Stimulated activated CD4-positive, alpha-beta T cell treated with anti-CD3 and anti-CD28 coated beads, Interleukin-1b, Interleukin-23, amount 100 ng/mL, for 4 hours (primary cell): ENCODE measurements at regions not wholly inside any gene's neighbourhood (a gene's known extent, or its start where the extent isn't known, plus 50 kb on each side); places are given as distances from the start of the nearest gene placed in this dataset.
"Not testable (repeated sequence)": the region's sequence is repeated elsewhere in the genome, so short reads cannot be mapped to it uniquely, and the experiment has no call there.

Source experiments
- DNase-seq, 2 donors: peaks; one replicate each; pipeline ENCODE4 v3.0.0-alpha.2; 2020; ENCODE audit warnings: low read depth in 2 of 2

DNA sequence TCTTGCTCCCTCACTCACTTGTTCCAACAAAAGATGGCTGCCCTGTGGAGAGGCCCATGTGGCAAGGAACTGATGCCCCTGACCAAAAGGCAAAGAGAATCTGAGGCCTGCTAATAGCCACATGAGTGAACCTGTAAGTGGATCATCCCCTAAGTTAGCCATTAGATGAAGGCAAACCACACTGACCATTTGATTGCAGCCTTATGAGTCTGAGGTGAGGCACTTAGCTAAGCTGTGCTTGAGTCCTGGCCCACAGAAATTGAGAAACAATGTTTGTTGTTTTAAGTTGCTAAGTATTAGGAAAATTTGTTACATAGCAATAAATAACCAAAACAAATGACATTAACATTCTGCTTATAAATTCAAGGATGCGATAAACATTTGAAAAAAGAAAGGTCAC, 100.1 kb upstream of the BET1 start:
- no peak for DNase-seq

DNA sequence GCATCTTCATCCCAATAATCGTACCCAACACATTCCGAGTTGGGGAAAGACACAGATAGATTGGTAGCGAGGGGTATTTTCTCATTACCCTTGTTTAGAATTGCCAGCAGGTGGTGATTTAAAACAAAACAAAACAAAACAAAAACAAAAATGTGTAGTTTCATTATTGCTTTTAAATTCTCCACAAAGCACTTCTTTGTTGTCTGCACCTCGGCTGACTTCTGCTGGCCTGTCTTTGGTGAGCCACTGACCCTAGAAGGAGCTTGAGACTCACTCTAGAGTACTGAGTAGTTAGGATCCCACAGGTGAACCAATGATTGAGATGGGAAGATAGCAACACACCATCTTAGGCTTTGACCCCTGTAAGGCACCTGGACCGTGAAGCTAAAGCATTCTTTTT, 105.4 kb upstream of the BET1 start:
- no peak for DNase-seq

DNA sequence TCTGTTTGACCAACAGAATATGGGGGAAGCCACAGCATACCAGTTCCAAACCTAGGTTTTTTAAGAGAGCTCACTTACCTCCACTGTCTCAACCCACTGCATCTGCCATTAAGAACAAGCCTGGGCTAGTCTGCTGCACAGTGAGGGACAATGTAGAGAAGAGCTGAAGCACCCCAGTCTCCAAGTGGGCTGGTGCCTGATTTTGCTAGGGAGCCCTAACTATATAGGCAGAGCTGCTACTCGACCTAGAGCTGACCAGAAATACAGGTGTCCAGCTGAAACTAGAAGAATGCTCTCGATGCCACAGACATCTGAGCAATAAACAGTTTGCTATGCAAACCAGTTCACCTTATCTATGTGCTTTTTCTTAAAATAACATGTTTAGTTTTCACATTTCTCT, 106.9 kb upstream of the BET1 start:
- no peak for DNase-seq

DNA sequence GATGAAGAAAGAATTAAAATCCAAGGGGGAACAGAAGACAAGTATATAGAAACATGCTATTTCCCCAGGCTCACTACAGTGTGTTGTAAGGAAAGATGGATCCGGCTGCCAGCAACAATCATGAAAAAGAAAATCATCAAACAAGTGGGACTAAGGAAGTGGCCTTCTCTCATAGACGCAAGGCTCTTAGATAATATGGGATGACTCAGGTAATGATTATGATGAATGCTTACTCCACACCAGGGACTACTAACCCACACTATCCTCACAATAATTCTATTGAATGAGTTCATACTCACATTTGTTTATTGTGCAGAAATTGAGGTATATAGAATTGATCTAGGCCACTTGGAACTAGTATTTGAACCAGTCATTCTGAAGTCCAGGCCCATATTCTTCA, 111.2 kb upstream of the BET1 start:
- DNase-seq: no peak

GRCh38 chr7:94123136-94123535, 119.0 kb upstream of the BET1 start:
- no peak for DNase-seq

DNA sequence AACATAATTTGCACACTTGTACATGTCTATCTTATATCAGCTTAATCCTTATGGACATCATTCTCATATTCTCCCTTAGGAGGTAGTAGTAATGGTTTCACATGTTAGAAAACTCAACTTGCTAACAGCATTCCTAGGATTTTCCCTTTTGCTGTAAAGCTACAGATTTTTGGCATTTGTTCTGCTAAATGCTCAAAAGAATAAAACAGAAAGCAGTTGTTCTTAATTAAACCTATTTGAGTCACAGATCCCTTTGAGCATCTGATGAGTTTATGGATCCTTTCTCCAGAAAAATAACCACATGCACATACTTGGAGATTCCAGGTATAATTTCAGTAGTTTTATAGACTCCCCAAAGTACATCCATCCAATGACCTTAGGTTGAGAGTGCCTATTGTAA, 122.9 kb upstream of the BET1 start:
- no peak for DNase-seq

DNA sequence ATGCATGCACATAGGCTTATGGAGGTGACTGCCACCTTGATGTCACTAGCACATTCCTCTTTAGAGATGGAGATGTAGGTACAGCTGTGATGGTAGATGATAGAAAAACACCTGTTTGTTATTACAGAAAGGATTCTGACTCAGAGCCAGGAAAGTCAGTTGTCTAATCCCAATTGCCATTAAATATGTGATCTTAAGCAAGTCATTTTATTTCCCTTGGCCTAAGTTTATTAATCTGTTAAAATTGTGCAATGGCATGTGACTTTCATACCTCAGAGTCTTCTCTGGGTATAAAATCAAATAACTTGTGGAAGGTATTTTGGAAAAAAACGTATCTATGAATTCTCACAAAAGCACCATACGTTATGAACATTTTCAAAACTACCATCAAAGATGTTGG, 123.9 kb upstream of the BET1 start:
- no peak for DNase-seq

- DNase-seq: no peak
Measured at GRCh38 chr7:94129443-94130140, 125.4 kb upstream of the BET1 start.

GRCh38 chr7:94130716-94131115, 126.6 kb upstream of the BET1 start:
- no peak for DNase-seq

- no peak for DNase-seq
Measured at GRCh38 chr7:94133460-94133859, 129.3 kb upstream of the BET1 start.

DNA sequence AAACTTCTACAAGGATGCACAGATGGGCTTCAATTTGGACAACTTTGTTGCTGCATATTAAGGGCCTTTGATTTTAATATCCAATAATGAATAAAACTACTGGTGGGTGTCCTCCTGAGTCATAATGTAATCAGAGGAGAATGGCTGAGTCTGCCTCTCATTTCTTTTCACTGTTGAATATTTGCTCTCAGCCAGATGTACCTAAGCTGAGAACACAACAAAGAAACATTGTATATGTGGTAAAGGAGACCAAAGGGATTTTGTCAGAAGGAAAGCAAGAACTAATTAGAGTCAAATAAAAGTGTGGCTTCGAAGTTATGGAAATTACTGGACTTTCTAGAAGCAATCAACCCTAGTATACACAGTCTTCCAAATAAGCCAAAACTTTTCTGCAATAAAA, 131.0 kb upstream of the BET1 start:
- no peak for DNase-seq

DNA sequence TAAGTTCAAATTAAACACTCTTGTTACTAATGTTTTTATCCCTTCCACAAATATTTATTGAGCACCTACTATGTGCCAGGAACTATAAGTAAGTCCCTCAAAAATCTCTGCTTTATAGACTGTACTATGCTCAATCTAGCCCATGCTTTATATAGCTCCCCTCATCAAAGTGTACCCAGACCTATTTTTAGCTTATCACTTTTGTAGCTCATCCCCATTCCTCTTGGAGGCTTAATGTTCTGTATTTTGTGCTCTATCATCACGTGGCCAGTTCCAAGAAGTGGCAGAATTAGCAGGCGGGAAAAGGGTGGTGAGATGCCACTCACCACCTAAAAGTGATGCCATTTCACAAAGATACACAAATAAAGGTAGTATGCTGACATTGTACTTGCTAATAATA, 138.1 kb upstream of the BET1 start:
- no peak for DNase-seq

DNA sequence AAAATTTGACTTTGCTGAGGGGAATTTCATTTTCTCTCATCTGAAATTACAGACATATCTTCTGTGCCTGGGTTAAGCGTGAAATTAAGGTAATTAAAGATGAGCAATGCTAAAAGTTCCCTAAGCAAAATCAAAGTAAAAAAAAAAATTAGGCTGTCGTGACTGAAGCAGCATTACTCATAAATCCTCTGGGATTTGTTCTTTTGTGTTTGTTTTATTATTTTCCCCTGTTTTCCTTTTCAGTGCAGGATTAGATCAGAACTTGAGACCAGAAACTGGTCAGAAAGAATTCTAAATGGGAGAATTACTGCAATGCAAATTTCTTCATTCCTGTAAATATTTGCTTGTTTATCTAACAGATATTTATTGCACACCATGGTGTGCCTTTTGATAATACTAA, 141.4 kb upstream of the BET1 start:
- DNase-seq: no peak

DNA sequence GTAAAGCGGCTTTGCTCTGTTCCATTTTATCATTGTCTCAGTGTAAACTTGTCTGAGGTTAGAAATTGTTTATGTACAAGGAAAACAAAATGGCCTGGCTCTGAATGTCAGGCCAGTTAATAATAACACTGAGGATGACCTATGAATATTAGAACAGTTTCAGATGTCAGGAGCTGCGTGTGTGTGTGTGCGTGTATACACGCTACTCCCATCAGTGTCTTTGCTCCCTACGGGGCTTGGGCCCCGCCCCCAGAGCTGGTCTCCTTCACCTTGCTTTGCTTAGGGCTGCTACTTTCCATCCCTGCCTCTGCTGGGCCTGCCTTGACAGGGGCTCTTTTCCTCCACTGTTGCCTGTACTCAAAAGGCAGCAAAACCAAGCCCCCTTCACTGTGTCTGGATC, 142.3 kb upstream of the BET1 start:
- DNase-seq: no peak

GRCh38 chr7:94149789-94150545, 145.8 kb upstream of the BET1 start:
- DNase-seq: no peak

GRCh38 chr7:94154182-94154581, 150.0 kb upstream of the BET1 start:
- no peak for DNase-seq

DNA sequence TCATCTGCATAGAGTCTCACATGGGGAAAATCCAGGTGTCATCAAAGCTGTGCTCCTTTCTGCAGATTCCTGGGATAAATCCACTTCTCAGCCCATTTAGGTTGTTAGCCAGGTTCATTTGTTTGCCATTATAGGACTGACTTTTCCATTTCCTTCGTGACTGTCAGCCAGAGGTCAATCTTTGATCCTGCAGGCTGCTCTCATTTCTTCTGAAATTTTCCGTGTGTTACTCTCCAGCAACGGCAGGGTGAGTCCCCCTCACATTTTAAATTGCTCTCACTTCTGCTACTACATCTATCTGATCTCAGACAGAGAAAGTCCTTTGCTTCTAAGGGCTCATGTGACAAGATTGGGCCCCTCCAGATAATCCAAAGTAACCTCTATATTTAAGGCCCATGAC, 150.7 kb upstream of the BET1 start:
- DNase-seq: no peak

DNA sequence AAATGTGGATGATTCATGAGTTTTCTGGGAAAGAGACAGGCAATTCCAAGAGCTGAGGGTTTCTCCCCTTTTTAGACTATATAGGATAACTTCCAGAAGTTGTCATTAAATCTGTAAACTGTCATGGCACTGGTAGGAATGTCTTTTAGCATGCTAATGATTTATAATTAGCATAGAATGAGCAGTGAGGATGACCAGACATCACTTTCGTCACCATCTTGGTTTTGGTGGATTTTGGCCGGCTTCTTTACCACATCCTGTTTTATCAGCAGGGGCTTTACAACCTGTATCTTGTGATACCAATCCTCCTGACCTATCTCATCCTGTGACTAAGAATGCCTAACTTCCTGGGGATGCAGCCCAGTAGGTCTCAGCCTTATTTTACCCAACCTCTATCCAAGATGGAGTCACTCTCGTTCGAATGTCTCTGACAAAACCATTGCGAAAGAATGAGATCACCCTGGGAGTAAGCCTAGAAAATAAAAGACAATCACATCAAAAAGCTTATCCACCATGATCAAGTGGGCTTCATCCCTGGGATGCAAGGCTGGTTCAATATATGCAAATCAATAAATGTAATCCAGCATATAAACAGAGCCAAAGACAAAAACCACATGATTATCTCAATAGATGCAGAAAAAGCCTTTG, 153.6 kb upstream of the BET1 start:
- DNase-seq: not testable (repeated sequence)

- DNase-seq: no peak
Measured at GRCh38 chr7:94160719-94161435, 156.7 kb upstream of the BET1 start.

- DNase-seq: no peak
Measured at GRCh38 chr7:94161476-94161875, 157.3 kb upstream of the BET1 start.

DNA sequence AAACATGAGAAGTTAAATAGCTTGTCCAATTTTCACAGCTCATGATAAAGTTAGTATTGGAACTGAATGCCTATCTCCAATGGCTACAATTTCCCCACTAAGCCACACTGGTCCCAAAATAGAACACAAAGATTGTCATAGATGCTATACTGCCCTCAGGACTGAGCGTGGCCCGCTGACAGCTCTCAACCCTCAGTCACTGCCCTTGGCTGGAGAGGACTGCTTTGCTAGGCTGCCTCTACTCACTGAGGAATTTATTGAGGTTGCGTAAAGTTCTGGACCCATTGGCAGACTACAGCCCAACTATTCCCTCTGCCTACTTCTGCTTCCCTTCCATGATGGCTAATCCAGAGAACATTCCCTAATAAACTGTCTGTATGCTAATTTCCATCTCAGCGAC, 165.5 kb upstream of the BET1 start:
- no peak for DNase-seq

DNA sequence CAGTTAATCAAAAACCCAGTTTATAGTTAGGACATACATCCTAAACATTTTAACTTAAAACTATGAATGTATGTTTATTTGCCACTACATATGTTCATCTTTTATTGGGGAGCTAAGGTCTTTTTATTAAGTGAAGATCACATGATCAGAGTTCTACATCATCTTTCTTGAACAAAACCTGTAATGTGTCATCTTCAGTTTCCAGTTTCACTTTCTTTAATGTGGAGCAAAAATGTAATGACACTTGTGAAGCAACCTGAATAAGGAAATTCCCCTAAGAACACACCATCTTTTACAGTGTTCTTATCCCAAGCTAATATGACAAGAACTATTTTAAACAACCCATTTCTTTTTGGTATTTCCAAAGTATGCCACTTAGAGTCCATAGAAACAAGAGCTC, 166.7 kb upstream of the BET1 start:
- DNase-seq: no peak

DNA sequence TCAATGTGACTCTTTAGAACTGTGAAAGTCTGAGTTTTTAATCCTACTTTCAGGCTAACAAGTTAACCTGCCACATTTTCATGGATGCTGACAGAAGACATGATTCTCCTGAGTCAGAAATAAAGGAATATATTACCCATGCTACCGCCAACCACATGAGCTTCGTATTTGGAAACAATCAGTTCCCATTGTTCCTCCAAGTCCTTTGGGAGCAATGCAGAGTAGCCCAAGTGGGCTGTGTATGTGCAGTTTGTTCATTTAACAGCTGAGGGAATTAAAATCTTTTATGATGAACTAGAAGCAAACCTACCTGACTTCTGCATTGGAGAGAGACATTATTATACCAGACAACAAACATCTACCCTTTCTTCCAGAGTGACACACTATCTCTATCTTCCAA, 169.3 kb upstream of the BET1 start:
- no peak for DNase-seq
